HG03159 (cell line): ENCODE measurements at regions not wholly inside any gene's neighbourhood (a gene's known extent, or its start where the extent isn't known, plus 50 kb on each side); places are given as distances from the start of the nearest gene placed in this dataset.
"Not testable (repeated sequence)": the region's sequence is repeated elsewhere in the genome, so short reads cannot be mapped to it uniquely, and the experiment has no call there.

ENCODE experiments used
- ATAC-seq: cut with Tn5 transposase; IDR thresholded peaks from one replicate; pipeline ENCODE4 v1.9.1; 2021; ENCODE audit warnings: mild to moderate bottlenecking, moderate library complexity; ENCODE audit not compliant: unreplicated experiment

DNA sequence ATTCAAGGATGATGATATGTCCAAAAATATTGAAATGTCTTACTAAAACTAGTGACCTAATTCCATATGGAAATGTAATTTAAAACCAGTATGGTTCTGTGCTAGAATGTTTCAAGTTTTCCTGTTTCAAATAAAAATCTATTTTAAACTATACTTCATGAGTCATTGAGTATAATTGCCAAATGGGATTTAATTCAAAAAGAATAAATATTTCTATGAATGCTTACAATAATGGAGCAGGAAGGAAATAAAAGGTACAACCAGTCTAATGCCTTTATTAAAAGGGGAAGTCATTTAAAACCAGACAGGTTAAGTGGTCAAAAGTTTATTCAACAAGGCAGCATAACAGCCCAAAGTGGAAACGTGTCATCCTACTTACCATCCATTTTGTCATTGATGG, 2347.1 kb downstream of the PCDH7 start:
- no peak for ATAC-seq

DNA sequence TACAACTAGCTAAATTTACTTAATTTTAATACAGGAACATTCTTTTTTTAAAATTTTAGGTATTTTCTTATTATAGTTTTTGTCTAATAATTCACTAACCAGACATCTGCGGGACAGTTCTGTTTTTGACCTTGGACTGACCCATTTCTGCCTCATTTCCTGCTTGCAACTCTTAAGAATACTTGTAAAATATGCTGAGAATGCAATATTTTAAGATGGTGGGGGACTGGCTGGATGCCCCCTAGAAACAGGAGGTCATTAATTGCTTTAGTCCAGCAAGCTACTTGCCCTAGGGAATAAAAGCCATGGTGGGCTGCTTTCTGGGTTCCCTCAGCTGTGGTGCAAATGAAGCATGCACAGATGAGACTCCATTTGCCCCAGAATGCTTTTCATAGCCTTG, 2348.4 kb downstream of the PCDH7 start:
- ATAC-seq, result no peak

DNA sequence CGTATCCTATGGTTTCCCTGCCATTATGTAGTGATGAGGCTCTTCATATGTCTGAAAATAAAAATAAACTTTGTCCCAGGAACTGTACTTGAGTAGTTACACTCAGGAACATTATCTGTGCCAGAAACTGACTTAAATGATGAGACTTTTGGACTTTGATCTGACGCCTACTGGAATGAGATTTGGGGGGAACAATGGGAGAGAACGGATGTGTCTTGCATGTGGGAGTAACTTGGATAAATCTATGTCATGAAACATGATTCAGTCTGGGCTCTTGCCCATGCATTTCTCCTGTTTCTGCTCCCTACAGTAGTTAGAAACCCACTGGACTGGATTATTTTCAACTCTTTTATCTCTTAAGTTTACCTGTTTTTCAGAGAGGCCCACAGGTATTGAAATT, 2351.4 kb downstream of the PCDH7 start:
- ATAC-seq, result no peak

DNA sequence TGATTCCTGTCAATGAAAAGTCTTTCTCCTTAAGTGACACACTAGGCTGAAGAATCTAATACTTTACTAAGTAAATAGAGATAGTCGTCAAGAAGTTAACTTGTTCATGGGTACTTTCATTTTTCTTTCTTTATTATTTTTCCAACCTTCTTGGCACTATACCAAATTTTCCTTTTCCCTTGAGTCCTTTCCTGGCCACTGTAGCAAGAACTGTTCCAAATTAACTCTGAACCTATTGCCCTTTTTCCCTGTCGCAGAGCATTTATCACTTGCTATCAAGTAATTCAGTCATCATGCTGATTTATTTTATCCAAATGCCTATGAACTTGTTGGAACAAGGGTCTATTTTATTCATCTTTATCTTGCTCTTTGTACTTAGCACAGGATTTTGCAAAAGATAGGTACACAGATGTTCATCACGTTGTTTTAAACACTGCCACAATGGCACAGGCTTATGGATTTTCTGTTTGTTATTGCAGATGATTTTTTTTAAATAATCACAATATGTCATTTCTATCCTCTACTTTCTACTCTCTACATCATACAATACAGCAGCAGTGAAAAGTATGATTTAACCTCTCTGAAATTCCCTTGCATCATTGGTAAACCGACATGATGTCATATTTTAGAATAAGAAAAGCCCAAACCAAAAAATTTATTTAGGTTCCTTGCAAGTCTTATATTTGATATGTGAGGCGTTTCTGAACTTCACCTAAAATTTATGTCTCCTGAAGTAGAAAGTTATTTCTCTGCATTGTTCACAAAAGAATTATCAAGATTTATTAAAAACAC, 2352.3 kb downstream of the PCDH7 start:
- ATAC-seq, result no peak

DNA sequence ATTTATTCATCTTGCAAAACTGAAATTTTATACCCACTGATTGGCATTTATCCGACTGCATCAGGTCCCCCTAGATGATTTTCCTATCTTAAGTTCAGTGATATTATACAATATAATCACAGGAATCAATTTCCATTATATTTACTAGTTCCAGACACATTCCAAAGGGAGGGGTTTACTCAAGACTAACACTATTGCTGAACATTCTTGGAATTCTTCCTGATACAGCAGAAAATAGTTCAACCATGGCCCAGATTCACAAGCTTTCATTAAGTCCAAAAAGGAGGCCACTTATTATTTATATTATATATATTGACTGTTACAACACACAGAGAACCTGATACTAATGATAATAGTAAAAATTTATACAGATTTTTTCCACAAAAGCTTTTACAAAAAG, 2353.6 kb downstream of the PCDH7 start:
- ATAC-seq, result no peak

DNA sequence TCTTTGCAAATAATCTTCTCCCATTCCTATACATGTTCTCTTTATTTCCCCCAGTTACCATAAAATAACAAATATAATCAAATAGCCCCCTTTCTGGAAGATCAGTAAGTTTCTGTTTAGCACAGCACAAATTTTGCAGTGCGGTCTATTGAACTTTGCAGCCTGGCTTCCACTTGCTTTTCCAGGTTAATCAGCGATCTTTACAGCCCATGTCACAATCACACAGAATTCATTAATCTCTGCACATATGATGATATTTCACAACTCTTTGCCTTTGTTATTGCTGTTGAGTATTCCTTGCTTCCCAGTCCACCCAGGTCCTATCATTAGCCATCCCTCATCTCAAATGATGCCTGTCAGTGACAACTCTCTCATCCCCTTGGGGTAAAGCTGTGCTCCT, 2358.0 kb downstream of the PCDH7 start:
- no peak for ATAC-seq

DNA sequence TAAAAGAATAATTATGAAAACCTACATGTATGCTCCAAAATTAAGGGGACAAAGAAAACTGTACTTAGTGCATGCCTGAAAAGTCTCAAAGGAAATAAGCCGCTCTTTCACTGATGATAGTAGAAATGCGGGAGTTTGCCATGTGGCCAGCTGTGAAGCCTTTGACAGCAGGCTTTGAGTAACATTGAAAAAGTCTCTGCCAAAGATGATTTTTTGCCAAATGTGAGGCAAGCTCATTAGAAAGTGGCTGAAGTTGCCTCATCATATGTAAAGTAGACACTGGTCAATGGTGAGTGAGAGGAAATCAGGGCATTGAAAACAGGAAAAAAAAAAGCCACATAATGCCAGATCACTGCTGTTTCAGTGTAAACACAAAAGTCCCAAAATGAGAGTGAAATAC, 2360.1 kb downstream of the PCDH7 start:
- no peak for ATAC-seq

DNA sequence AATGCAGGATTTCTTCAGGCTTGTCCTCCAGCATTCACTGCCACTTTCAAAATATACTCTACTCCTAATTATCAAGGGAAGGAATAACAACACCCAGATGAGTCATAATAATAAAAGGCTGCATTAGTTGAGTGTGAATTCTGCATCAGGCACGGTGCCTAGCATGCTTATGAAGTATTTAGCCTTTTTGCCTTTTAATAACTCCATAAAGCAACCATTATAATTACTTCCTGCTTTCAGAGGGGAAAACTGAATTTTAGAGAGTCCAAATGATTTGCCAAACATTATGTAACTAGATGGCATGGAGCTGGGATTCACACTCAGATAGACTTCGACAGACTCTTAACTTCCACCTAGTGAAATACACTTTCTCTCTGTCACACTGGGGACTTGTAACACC, 2365.5 kb downstream of the PCDH7 start:
- no peak for ATAC-seq

DNA sequence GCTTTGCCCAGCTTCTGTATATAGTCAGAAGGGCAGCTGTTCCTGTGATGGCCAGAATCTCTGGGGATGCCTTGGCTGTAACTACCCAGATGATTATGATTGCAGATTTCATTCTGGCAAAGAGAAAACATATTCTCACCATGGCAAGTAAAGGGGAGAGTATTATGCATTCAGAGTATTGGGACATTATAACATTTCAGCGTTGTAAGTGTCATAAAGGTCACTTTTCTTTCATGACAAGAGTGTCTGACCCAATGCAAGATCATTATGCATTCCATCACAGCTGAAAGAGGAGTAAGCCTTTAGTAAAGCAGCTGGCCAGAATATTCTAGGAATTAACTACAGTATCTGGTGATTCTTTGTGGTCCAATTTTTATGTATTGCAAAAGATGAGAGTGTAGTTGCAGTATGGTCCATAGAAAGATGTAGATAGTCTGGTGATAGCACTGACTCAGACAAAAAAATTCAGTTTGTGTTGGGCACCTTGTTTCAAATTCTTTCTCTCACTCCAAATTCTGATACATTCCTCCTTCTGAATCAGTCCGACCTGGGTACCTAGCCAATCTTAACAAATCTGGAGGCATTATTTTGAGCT, 2366.3 kb downstream of the PCDH7 start:
- no peak for ATAC-seq

DNA sequence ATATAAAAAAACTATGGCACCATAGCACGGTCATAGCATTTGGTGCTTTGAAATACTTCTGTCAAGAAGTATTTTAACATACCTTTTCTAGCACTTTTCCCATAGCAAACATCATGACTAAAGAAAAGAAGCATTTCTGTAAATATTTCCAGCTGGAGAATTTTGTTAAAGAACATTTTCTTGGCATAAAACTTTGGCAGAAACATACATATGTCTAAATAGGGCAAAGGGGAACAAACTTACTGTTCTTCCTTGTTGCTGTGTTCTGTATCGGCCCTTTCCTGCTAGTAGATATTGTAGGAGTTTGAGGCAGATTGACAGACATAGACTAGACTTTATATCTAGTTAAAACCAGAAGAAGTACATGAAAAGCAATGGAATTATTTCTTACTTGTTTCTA, 2368.5 kb downstream of the PCDH7 start:
- ATAC-seq, result no peak

DNA sequence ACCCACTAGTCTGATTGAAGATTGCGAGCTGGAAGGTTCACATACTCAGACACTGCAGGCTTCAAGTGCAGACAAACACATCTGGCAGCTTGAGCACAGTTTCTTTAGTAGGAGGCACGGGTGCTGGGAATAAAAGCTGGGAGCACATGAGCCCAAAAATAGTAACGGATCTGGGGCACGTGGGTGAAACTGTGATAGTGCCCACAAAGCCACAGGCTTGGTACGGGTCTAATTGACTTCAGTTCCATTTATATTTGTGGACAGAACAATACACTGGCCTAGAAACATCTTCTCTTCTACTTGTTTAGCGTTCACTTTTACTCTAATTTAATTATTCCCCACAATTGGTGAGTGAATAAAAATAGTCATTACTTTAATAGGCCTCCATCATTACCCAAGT, 2370.7 kb downstream of the PCDH7 start:
- ATAC-seq, result no peak

DNA sequence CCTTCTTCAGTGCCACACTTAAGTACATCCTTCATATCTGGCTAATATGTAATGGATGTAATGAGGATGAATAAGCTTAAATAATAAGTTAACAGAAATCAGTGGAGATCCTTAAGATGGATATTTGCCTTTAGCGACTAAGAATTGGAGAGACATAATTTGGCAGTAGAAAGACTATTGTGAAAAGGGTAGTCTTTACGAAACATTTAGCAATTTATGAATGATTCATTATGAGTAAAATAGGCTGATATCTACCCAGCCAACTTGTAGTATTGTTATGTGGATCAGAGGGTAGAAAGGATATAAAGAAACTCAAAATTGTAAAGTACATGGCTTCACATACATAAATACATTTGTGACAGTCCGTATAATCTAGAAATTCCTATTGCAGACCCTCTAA, 2371.8 kb downstream of the PCDH7 start:
- ATAC-seq, result no peak

DNA sequence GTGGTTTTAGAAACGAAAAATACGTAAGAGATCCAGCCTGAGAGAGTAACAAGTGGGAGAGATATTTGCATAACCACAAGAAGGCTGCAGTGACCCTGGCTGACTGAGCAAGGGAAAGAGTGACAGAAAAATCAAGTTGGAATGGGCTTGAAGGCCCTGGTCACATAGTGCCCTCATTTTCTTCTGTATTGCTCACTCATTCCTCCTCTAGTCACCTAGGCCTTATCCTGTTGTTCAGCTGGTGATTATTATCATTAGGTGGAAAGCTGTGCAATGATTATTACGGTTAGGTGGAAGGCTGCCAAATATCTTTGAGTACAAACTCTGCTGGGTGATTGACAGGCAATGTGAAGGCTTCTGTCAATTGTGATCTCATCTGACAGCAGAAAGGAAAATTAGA, 2384.1 kb downstream of the PCDH7 start:
- ATAC-seq, result no peak

DNA sequence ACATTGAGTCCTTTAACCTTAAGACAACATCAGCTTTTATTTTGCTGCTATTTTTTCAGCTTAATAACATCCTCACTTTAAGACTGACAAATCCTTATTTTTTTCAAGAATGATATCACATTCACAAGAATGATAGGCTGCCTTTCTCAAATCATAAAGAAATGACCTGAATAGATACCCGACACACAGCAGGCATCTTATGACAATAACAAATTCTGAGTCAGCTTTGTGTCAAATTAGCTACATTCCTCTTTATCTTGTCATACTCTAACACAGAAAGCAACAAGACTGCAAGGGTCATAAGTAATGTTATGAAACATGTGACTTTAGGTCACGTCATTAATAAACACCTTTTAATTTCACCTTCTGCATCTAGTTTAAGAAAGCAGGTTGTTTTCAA, 2387.6 kb downstream of the PCDH7 start:
- ATAC-seq, result no peak

DNA sequence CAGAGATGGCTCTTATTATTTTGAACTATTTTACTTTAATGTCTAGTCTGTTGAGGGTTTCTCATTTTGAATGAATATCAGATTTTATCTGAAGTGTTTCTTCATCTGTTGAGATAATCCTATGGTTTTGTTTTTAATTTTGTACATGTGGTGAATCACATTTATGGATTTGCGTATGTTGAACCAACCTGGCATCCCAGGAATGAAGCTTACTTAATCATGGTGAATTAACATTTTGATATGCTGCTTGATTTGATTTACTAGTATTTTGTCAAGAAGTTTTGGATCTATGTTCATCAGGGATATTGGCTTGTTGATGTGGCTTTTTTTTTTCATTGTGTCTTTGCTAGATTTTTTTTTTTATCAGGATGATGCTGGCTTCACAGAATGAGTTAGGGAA, 2390.9 kb downstream of the PCDH7 start:
- ATAC-seq, result no peak

DNA sequence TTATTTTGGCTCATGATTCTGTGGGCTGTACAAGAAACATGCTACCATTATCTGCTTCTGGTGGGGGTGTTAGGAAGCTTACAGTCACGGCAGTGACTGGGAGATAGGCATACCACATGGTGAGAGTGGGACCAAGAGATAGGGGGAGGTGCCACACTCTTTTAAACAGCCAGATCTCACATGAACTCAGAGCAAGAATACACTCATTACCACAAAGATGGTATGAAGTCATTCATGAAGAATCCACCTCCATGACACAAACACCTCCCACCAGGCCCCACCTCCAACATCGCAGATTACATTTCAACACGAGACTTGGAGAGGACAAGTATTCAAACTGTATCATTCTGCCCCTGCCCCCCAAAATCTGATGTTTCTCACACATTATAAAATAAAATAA, 2396.7 kb downstream of the PCDH7 start:
- ATAC-seq, result no peak

DNA sequence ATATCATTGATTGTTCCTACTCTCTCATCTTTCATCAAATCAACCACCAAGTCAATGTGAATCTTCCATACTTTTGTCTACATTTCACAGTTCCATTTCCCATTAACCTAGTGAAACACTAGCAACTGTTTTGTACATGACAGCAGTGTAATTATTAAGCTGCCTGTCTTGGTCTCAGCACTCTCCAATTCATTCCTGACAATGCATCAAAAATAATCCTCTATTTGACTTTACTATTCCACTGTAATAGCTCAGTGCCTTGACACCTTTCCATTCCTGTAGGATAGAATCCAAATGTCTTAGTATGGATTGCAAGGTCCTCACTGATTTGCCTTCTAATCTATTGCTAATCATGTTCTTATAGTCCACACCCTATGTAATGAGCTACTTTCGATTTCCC, 2405.8 kb downstream of the PCDH7 start:
- ATAC-seq, result no peak

DNA sequence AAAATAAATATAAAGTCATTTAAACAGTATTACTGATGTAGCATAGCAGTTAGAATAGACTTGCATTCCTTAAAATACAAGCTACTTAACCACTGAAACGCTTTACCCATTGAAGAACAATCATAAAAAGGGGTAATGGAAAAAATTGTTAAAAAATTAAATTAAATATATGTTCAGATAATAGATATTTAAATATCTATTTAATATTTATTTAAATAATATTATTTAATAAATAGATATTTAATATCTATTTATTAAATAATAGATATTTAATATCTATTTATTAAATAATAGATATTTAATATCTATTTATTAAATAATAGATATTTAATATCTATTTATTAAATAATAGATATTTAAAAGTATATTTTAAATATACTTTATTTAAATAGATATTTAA, 2410.5 kb downstream of the PCDH7 start:
- ATAC-seq, result not testable (repeated sequence)

DNA sequence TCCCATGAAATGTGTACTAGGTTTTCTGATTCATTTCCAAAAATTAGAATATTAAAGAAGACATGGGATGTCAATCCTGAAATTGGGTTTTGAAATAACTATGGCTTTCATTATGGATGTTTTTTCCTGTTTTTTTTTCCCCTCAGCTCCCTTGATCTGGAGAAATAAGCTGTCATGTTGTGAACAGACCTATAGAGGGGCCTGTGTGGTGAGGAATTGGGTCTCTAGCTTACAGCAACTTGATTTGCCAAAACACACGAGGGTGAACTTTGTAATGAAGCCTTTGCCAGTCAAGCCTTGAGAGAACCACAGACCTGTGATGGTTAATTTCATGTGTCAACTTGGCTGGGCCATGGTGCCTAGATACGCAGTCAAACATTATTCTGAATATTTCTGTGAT, 2413.6 kb downstream of the PCDH7 start:
- no peak for ATAC-seq

DNA sequence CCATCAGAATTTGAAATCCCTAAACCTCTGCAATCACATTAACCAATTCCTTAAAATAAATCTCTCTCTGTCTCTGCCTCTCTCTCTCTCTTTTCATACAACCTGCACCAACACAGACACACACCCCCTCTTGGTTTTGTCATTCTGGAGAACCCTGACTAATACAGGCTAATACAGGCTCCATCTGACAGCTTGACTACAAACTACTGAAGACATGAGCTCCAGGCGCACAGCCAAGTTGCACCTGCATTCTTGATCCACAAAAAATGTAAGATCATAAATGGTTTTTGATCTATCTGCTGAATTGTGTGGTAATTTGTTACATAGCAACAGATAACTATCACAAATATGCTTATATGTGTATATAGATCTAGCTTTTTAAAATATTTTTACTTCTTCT, 2414.2 kb downstream of the PCDH7 start:
- ATAC-seq, result no peak

DNA sequence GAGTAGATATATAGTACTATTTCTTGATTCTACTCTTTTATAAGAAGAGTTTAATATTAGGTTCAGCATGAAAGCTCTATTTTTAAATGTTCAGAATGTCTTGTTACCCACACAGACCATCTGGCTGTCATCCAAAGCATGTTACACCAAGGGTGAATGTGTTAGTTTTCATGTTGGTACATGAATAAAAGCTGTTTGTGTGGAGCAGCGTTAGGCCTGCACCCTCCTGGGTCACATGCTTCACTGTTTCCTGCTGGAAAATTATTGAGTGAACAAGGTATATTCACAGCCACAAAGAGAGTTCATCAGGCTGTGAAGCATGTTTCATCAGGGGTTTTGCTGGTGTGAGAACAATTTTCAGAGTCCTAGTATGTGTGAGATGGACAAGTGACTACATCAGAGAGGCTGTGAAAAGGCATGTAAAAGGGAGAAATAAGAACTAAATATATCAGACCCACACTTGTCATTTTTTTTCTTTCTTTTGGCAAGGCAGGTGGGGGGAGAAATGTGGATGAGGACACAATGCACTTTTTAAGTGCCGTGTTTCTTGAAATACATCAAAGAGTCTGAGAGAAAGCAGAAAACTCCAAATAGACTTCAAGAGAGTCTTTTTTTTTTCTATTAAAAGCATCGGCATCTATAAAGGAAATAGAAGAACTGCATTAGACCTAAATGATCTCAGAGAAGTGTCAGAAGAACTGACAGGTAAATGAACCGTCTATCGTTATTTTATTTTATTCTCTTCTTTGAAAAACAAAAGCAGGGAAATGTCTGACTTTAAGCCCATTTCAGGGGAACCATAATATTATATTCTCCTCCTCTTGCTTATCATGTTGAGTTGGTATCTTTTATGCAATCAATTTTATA, 2429.7 kb downstream of the PCDH7 start:
- no peak for ATAC-seq

DNA sequence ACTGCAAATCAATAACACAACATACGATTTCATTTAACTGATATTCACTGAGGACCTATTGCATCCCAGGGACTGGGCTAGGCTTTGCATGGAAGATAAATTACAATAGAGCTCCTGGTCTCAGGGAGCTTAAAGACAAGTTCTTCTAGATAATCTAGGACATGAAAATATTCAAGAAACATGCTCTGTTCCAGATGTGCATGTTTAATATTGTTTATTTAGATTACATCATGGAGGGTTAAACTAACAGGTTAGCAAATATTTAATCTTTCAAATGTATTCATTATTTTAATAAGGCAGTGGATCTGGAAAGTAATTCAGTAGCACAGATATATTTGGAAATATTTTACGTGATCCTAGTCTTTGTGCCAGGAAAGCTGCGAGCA, 2430.3 kb downstream of the PCDH7 start:
- no peak for ATAC-seq
